NCI-H82 treated with DMSO at 0.1 percent for 48 hours (cell line): ENCODE measurements at regions not wholly inside any gene's neighbourhood (a gene's known extent, or its start where the extent isn't known, plus 50 kb on each side); places are given as distances from the start of the nearest gene placed in this dataset.

Source experiments
- DNase-seq: peaks from one replicate; lab custom pipeline; 2025; ENCODE audit not compliant: unreplicated experiment; lab: John Stamatoyannopoulos, UW

- DNase-seq = no peak
Observed at GRCh38 chr2:173584676-173585458, 230.2 kb downstream of the CDCA7 start.

- no peak for DNase-seq
Observed at GRCh38 chr2:173588931-173589369, 234.3 kb downstream of the CDCA7 start.

- no peak for DNase-seq
Observed at GRCh38 chr2:173589604-173590275, 235.1 kb downstream of the CDCA7 start.

DNA sequence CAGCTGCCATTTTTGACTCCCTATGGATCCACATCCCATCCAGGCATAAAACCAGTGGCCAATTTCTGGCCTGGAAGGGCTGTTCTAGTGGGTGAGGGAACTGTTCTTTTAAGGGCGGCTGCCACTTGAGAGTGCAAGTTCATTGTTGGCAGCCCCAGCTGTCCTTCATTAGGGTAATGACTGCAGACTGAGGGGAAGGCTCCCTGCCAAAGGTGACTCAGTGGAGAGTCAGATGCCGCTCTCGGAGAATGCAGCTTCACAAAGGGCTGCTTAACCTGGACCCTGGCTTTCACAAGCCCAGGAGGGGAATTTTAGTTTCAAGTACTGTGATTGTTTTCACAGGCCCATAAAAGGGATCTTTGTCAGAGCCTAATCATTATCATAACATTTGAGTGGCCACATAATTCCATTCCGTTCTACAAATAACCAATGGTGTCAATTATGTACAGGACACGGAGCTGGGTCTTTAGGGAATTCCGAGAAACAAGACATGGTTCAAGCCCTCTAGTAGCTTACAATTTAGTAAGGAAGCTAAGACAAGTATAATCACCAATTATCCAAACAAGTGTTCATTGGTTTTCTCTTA is 235.7 kb downstream of the CDCA7 start:
- DNase-seq = no peak

- no peak for DNase-seq
Observed at GRCh38 chr2:173593109-173593508, 238.4 kb downstream of the CDCA7 start.

DNA sequence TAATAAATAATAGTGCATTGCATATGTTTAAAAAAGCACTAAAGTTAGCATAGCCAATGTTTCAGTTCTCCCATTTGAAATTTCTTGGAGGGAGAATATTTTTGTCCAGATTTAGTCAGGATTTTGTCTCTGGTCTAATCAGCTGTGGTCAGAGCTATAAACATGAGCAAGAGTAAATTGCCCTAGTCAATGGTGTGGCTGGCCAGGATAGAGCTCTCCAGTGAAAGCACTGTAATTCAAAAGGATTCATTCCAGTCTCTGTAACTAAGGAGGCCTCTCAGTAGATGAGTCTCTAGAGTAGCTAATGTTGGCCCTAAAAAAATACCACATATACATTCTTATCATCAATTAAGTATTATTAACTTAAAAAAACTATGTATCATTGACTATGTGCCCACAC is 241.6 kb downstream of the CDCA7 start:
- DNase-seq = no peak

GRCh38 chr2:173598525-173598924 is 243.9 kb downstream of the CDCA7 start:
- DNase-seq = no peak

DNA sequence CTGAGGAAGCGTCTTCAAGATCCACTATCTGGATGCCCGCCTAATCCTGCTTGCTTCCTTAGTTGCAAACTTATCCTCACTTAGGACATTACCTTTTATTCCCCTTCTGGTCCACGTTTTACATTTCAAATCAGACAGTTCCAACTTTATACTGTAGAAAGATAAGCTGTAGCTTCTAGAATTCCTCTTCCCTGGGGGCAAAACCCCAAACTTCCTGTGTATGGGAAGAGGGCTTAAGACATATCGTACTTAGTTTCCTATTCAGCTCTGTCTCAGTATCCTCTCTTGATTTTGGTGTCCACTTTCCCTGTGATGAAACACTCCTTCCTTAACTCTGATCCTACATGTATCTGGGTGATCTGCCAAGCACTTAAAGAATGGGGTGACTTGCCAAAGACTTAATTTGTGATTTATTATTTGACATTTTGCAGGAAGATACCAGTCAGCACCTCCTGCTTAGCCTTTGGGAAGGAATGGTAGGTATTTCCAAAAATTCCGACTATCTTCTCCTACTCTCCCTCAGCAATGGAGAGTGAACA is 245.2 kb downstream of the CDCA7 start:
- no peak for DNase-seq

GRCh38 chr2:173602153-173602795 is 247.6 kb downstream of the CDCA7 start:
- no peak for DNase-seq

DNA sequence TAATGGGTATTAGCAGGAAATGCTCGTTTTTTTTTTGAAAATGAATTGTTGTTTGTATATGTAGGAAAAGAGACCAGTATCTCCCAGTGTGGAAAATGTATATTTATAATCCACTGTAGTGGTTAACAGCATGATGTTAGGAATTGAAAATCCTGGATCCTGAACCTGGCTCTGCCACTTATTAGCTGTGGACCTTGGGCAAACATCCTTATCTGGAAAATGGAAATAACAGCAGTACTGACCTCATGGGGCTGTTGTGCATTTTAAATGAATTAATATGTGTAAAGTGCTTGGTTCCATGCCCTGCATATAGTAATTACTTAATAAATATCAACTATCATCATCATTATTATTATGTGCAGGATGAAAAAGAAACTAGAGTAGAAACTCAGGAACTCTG is 251.3 kb downstream of the CDCA7 start:
- no peak for DNase-seq

GRCh38 chr2:173606619-173607248 is 252.1 kb downstream of the CDCA7 start:
- no peak for DNase-seq

- no peak for DNase-seq
Observed at GRCh38 chr2:173607606-173608311, 253.1 kb downstream of the CDCA7 start.

DNA sequence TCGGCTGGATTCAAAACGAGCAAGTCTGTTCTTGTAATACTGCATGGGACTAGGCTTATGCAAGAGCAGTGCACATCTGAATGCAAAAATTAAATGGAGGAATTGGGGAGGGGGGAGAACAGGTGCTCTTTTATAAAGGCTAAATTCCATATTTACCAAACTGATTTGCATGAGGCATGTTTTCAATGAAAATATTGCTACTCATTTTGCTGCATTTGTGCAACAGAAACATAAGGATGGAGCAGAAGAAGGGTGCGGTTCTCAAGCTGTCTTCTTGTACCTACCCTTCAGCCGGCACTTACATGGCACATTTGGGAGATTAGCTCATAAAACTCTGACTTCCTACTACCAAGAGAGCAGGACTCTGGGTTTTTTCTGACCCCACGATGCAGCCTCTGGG is 256.4 kb downstream of the CDCA7 start:
- DNase-seq = no peak

GRCh38 chr2:173612354-173612753 is 257.7 kb downstream of the CDCA7 start:
- no peak for DNase-seq

DNA sequence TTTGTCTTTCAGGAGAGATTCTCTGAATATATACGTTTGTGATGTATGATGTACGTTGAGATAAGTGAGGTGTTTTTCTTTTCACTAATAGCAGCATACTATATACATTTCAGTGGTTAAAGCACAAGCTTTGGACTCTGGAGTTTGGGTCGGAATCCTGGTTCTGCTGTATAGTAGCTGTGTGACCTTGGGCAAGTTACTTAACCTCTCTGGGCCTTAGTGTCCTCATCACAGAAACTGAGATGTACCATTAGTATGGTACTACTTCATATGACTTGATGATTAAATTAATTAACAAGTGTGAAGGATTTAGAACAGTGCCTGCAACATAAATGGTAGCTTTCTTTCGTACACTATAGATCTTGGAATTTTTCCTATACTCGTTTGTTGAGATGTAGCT is 258.7 kb downstream of the CDCA7 start:
- no peak for DNase-seq

- DNase-seq = no peak
Observed at GRCh38 chr2:173614265-173614930, 259.7 kb downstream of the CDCA7 start.

DNA sequence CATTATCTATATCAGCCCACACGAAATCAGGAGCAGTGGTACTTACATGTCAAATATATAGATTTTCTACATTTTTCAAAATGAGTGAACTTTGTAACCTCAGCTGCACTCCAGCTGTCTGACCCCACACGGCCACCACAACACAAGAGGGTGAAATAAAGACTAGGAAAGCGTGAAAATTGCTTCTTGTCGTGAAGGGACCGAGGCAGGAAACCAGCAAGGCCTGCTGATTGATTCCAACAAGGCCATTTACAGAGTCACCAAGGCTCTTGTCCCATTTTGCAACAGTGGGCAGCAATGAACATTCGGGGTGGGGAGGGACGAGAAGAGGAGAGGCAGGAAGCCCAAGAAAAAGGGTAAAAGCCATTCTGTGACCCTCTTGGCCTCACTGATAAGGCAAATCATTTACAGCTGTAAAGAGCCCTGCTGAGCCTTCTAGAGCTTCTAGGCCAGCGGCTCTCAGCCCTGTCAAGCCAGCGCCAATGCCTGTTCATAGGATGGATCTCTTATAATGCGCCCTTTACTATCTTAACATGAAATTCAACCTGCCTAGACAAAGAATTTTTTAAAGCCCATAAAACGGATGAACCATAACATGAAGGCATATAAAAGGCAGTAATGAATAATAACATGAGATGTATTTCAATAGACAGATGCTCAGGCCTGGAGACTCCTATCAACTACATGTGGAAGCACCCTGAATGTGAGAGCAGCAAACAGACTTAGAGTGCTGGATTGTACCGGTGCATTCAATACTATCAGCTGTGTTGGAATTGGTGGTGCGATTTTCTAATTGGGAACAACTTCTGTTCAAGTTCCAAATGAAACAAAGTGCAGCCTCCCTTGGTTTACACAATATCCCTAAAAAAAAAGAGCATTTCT is 269.0 kb downstream of the CDCA7 start:
- DNase-seq = no peak

DNA sequence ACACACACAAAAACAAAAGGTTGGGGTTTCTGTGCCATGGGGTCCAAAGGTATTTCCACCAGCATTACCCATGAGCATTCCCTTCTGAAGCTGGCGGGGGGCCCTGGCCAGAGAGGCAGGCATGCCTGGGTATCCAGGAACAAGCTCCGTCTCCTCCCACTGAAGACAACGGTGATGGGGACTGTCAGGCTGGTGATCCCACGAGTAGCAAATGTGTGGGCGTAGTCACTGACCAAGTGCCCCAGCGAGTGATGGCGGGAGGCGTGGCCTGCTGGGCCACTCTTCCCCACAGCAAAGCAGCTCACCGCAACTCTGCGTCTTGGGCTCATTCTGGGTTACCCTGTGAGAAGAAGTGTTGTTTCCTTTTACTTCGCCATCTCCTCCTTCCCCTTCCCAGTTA is 270.6 kb downstream of the CDCA7 start:
- DNase-seq = no peak

DNA sequence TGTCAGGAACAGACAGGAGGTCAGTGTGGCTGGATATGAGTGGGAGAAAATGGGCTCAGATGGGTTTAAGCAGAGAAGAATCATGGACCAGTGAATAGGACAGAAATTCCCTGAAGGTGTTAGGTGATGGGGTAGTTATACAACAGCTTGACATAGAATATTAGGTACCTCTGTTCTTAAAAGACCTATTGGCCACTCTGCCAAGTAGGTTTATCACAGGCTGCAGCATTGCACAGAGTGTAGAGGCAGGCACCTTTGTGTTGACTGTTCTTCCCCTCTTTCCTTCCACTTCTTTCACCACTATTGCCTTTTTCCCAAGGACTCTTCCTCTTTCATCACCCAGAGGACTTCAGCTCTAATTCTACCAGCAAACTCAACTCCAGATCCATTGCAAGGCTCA is 274.4 kb downstream of the CDCA7 start:
- DNase-seq = no peak
